NT2/D1 (cell line): ENCODE measurements at regions not wholly inside any gene's neighbourhood (a gene's known extent, or its start where the extent isn't known, plus 50 kb on each side); places are given as distances from the start of the nearest gene placed in this dataset.

ENCODE experiments used
- DNase-seq: peaks from one replicate; pipeline ENCODE4 v3.0.0-alpha.2; 2011; ENCODE audit warnings: low read depth, low spot score
- H3K27me3 ChIP-seq: 2 replicates; pipeline ENCODE4 v1.6.0; 2011; ENCODE audit warnings: mild to moderate bottlenecking; ENCODE audit not compliant: insufficient read length, insufficient read depth
- H3K36me3 ChIP-seq: 2 replicates; pipeline ENCODE4 v1.6.1; 2011; ENCODE audit warnings: mild to moderate bottlenecking, low read length, mixed read lengths; ENCODE audit not compliant: insufficient read depth, insufficient read length
- H3K4me1 ChIP-seq: 2 replicates; pipeline ENCODE4 v1.5.1; 2011; ENCODE audit not compliant: insufficient read depth, insufficient read length
- H3K4me3 ChIP-seq: 2 replicates; pipeline ENCODE4 v1.5.1; 2011; ENCODE audit warnings: low read depth; ENCODE audit not compliant: insufficient read length
- H3K9ac ChIP-seq: 2 replicates; pipeline ENCODE4 v1.6.0; 2011; ENCODE audit warnings: low read depth; ENCODE audit not compliant: insufficient read length
- H3K9me3 ChIP-seq: 2 replicates; pipeline ENCODE4 v1.5.1; 2011; ENCODE audit warnings: mild to moderate bottlenecking, low read length; ENCODE audit not compliant: insufficient read depth
- SUZ12 ChIP-seq: IDR thresholded peaks from 2 replicates; pipeline ENCODE4 v1.6.1; 2011; ENCODE audit not compliant: insufficient read length, insufficient read depth; ENCODE audit errors: extremely low read depth
- YY1 ChIP-seq: IDR thresholded peaks from 2 replicates; pipeline ENCODE4 v1.6.1; 2011; ENCODE audit not compliant: insufficient read length, insufficient read depth
- ZNF274 ChIP-seq: IDR thresholded peaks from 2 replicates; pipeline ENCODE4 v1.6.1; 2011; ENCODE audit warnings: mild to moderate bottlenecking, low read depth, low read length

DNA sequence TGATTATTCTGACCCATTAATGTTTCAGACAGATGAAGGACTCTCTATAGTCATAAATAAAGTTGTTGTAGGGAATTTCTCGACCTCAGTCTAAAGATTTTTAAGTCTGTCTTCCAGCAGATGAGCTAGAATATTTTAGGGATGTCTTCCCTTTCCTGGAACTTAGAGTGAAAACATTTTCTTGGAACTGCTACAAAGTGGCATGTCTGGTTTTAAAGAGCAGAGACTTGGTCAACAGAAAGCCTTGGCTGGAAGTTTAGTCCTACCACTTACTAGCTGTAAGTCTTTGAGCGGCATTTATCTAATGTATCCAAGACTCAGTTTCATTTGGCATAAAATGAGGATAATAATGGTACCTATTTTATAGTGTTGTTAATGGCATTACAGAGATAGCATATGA lies 120.0 kb upstream of the TGFBR2 start:
- Histone ChIP-seq H3K4me1 (no peaks in the 10 kb centered on the region), H3K9me3 (peaks cover 12% of the 10 kb centered on the region; the same call in 1 of the 2 replicates), H3K27me3 (no peaks in the 10 kb centered on the region), H3K36me3 (no peaks in the 10 kb centered on the region), H3K9ac (no peak overlapping the region), H3K4me3 (no peak overlapping the region)
- TF ChIP-seq ZNF274 (no peak), YY1 (no peak), SUZ12 (no peak)
- DNase-seq, result no peak

DNA sequence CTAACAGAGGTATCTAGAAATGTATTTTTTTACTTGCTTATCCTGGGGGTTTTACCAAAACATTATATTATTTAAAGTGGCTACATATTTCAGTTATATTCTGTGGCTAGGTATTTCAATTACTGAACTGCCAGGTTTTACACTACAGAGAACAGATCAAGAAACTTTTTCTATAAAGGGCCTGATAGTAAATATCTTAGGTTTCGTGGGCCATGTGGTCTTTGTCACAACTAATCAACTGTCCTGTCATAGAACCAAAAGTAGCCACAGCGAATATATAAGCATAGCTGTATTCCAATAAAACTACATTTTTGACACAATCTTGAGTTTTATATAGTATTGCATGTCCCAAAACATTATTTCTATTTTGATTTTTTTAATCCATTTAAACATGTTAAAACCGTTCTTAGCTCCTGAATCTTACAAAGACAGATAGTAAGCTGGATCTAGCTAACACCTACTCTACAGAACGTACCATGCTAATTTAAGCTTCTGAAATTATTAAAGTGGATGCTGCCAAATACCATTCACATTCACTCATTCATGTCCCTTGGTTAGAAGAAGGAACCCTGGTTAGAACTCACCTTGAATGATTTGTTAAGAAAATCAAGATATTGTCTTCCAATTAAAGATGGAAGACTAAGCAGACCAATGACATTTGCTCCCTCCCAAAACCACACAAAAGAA lies 118.2 kb upstream of the TGFBR2 start:
- H3K4me1 ChIP-seq, result no peaks in the 10 kb centered on the region
- TF ChIP-seq YY1, result no peak
- TF ChIP-seq ZNF274, result no peak
- TF ChIP-seq SUZ12, result no peak
- no peaks in the 10 kb centered on the region for H3K36me3 ChIP-seq
- no peak overlapping the region for H3K4me3 ChIP-seq
- H3K27me3 ChIP-seq, result no peaks in the 10 kb centered on the region
- no peak overlapping the region for H3K9ac ChIP-seq
- H3K9me3 ChIP-seq, result peaks cover 12% of the 10 kb centered on the region; the same call in 1 of the 2 replicates
- no peak for DNase-seq

DNA sequence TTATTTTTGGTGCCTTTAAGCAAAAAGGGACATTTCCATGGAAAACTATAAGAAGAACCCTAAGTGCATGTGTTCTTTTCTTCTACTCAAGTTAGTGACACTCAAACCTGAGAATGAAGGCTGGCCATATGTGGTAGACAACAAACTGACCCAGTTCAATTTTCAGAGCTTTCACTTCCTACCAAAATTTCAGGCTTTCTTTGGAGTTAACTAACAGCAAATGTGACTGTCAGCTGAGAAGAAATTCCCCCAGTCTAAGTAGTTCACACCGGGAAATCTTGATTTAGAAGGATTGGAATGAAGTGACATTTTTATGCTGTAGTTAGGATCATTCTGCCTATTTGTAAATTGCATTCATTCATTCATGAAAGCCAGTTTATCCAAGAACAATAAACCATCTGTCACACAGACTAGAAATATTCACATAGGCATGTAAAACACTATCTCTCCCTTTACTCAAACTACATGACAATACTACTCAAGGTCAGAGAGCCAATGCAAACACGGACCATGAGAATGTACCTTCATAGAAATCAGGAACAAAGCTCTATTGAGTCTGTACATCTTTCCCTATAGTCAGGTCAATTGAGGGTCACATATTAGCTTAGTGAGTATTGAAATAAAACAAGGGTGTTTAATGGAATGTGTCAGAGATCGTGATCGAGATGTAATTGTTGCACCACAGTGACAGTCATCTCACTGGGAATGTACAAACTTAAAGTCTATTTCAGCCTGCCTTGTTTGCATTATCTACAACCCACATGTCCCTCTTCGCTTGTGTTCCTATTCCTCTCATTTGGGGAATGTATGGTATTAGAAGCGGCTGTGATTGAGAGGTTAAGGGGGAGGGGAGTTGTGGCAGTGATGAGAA lies 113.8 kb upstream of the TGFBR2 start:
- Histone ChIP-seq H3K9me3 (peaks cover 12% of the 10 kb centered on the region; the same call in 1 of the 2 replicates), H3K9ac (no peak overlapping the region), H3K36me3 (no peaks in the 10 kb centered on the region), H3K4me1 (no peaks in the 10 kb centered on the region), H3K4me3 (no peak overlapping the region), H3K27me3 (no peaks in the 10 kb centered on the region)
- no peak for DNase-seq
- TF ChIP-seq SUZ12 (no peak), YY1 (no peak), ZNF274 (no peak)

DNA sequence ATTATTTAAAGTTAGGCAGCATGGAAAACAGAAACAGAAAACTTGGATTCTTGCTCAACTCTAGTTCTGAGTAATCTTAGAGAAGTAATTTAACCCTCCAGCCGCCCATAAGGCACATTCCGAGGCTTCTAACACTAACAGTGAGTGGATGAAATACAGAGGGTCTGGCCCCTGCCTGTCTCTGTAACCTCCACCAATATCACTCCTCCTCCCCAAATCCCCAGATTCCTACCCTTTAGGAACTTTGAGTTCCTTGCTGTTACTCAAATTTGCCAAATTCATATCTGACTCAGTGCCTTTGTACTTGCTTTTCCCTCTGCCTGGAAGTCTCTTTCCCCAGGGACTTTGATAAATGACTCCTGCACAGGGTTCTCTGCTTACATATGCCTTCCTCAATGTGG lies 112.5 kb upstream of the TGFBR2 start:
- Histone ChIP-seq H3K4me1 (no peaks in the 10 kb centered on the region), H3K4me3 (no peak overlapping the region), H3K36me3 (no peaks in the 10 kb centered on the region), H3K9ac (no peak overlapping the region), H3K9me3 (peaks cover 2% of the 10 kb centered on the region; the same call in 1 of the 2 replicates), H3K27me3 (no peaks in the 10 kb centered on the region)
- DNase-seq, result no peak
- no peak for TF ChIP-seq YY1
- no peak for TF ChIP-seq SUZ12
- TF ChIP-seq ZNF274, result no peak

DNA sequence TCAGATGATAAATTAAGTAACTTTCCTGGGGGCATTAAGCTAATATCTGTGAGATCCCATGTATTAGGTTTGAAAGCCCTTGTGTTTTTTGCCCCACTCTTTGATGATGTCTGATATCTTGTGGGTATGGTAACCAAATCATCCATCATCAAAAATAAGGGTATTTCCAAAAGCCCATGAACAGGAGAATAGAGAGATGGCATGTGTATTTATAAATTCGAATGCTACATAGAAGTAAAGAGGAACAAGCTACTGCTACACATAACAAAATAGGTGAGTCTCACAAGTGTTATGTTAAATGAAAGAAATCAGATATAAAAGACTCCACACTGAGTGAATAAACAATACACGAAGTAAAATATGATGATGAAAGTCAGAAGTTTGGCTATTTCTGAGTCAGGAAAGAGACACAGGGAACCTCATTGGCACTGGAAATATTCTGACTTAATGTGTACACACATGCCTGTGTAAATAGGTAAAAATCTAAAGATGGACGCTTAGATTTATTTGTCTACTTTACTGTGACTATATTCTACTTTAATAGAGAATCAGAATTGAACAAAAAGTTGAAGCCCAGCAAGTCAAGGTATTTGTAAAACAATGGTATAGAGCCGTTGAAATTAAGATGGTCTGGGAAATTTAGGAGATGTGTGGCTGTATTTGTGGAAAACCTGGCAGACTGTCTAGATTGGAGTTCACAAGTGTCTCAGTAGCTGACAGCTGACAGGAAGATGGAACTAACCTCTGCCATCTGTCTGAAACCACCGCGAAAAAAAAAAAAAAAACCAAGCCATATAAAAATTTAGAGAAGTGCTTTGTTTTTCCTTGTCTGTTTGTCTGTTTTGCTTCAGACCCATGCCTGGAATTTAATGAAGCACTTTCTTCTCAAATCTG lies 111.0 kb upstream of the TGFBR2 start:
- Histone ChIP-seq H3K27me3 (no peaks in the 10 kb centered on the region), H3K9me3 (no peaks in the 10 kb centered on the region), H3K4me1 (no peaks in the 10 kb centered on the region), H3K36me3 (no peaks in the 10 kb centered on the region), H3K4me3 (no peak overlapping the region), H3K9ac (no peak overlapping the region)
- DNase-seq, result no peak
- no peak for TF ChIP-seq YY1
- TF ChIP-seq SUZ12, result no peak
- no peak for TF ChIP-seq ZNF274

DNA sequence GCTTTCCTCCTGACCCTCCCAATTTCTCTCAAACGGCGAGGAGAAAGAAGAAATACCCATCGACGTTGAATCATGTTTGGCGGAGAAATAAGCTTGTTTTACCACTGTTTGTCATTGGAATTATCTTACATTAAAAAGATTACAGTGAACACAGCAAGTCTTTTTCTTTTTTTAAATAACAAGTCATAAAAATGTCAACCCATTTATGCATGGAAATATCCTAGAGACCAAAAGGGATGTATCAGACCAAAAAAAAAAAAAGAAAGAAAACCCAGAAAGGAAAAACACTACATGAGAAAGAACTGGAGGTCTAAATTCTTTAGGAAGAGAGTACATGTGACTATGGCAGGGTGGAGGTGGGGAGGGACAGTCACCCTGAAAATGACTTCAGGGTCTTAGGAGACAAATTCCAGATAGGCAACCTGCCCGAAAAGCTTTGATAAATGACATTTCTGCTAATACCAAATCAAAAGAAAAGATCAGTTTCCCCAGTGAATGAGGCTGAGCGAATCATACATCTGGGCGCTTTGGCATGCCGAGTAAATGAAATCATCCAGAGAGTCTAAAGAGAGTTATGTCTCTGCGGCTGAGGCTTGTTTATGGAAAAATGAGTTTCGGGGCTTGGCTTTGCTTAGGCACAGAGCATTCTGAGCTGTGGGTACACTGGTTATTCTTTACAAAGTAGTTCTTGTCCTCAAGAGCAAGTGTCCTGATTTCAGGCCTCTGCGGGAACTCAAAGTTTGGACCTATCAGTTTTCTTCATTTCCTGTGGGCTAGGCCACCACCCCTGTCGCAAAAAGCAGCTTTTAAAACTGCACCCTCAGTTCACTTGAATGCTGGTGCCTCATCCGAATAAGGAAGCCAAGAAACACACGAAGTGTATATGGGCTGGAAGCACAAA lies 110.1 kb upstream of the TGFBR2 start:
- DNase-seq, result no peak

More for the DNA sequence above, 110.1 kb upstream of the TGFBR2 start:
- no peak overlapping the region for H3K4me3 ChIP-seq
- no peaks in the 10 kb centered on the region for H3K36me3 ChIP-seq
- no peak for TF ChIP-seq YY1
- TF ChIP-seq ZNF274, result no peak
- no peak for TF ChIP-seq SUZ12
- H3K9ac ChIP-seq, result no peak overlapping the region
- H3K27me3 ChIP-seq, result no peaks in the 10 kb centered on the region
- no peaks in the 10 kb centered on the region for H3K9me3 ChIP-seq
- H3K4me1 ChIP-seq, result no peaks in the 10 kb centered on the region
